NCI-H2227 (cell line): ENCODE measurements at regions not wholly inside any gene's neighbourhood (a gene's known extent, or its start where the extent isn't known, plus 50 kb on each side); places are given as distances from the start of the nearest gene placed in this dataset.

ENCODE experiments used
- DNase-seq: peaks from one replicate; lab custom pipeline; 2025; ENCODE audit not compliant: unreplicated experiment; lab: John Stamatoyannopoulos, UW

- DNase-seq, result no peak
Measured at GRCh38 chrX:5829469-5829868, 399.2 kb downstream of the NLGN4X start.

GRCh38 chrX:5829060-5829459 lies 399.6 kb downstream of the NLGN4X start:
- no peak for DNase-seq

DNA sequence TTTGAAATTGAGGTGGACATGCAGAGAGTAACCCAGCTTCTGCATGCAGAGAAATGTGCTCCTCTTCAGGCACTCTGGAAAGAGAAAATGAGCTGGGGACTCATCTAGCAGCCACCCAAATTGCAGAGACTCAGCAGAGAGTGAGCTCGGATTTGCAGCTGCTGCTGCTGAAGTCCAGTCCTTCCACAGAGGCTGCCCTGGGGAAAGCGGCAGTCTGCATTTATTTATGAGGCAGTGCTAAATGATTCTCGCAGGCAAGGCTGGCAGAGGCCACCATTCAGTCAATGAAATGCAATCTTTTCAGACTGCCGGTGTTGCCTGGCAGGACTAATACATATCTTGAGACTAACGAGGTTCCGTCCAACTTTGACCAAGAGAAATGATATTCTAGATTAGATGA lies 404.8 kb downstream of the NLGN4X start:
- no peak for DNase-seq

DNA sequence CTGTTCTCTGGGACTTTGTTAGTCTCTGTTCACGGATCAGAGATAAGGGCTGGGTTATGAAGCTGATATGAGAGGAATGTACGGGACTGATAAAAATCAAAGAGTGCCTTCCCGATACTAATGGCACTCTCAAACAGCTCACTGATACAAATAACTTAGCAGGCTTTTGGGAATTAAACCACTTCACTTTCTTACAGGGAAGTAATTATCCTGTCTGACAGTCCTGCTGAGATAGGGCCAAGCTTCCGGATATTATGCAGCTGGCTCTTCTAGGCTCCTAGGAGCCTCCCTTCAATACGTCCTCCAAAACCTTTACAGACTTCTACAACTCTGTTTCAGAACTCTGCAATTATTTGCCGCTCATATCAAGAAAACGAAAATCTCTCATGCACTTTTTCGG lies 418.0 kb downstream of the NLGN4X start:
- DNase-seq, result no peak

DNA sequence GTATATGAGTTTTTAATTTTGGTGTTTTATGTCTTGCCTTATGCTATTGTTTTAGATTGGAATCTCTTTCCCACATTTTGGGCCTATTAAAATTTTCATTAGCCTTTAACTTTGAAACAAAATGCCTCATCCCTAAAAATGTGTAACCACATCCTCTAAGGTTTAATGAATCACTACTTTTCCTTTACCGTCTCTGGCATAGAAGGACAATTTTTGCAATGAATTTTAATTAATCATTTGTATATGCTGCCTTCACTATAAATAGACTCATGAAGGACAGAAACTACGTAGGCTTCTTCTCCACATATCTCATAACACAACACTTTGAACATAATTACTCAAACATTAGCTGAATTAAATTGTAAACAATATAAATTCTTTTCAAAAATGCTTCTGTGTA lies 421.5 kb downstream of the NLGN4X start:
- DNase-seq, result no peak

GRCh38 chrX:5802391-5802790 lies 426.3 kb downstream of the NLGN4X start:
- DNase-seq, result no peak

DNA sequence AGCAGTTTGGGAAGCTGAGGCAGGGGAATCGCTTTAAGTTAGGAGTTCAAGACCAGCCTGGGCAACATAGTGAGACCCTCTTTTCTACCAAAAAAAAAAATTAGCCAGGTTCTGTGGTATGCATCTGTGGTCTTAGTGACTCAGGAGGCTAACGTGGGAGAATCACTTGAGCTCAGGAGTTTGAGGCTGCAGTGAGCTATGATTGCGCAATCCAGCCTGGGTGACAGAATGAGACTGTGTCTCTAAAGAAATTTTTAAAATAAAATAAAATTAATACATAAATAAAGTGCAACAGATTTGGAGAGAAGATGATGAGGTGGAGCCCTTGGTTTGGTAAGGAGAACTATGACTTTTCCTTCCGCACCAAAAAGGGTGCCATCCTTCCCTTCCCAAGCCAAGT lies 436.9 kb downstream of the NLGN4X start:
- DNase-seq, result no peak

DNA sequence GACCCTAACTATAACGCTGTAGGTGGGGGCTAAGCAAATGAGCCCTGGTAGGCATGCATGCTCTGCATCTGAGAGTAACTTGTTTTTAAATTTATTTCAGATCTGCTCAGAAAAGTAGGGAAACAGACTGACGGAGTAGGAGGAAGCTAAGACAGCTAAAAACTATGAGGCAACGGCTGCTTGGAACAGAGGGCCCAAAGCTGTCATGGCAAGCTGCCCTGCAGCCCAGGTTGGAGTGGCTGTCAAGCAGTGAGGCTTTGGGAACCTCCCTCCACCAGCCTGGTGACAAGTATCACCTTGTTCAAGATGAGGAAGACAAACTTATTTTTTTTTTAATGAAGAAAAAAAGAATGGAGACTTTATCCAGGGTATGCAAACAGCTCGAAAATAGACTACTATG lies 439.8 kb downstream of the NLGN4X start:
- no peak for DNase-seq

DNA sequence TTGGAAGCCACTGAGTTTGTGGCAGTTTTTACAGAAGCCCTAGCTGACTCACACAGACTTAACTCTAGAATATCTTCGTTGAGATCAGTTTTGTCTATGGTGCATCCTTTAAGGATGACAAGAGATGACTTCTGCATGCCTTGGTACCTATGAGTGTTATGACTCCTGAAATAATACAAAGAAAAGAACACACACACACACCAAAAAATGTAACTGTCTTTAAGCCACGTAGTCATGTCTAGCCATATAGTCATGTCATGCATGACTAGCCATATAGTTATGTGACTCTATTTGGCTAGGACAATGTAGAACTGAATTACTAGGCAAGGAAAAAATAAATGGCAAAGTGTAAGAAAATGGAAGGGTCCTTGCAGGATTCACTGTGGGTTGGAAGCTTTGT lies 447.8 kb downstream of the NLGN4X start:
- no peak for DNase-seq

GRCh38 chrX:5775846-5776430 lies 452.7 kb downstream of the NLGN4X start:
- DNase-seq, result no peak

DNA sequence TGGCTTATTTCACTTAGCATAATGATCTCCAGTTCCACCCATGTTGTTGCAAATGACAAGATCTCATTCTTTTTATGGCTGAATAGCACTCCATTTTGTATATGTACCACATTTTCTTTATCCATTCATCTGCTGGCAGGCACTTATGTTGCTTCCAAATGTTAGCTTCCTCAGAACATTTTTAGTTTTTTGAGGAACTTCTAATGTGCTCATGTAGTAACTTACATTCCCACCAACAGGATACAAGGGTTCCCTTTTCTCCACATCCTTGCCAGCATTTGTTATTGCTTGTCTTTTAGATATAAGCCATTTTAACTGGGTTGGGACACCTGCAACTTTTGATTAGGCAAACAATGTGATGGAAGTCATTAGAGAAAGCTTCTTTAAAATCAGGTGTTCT lies 454.2 kb downstream of the NLGN4X start:
- no peak for DNase-seq

DNA sequence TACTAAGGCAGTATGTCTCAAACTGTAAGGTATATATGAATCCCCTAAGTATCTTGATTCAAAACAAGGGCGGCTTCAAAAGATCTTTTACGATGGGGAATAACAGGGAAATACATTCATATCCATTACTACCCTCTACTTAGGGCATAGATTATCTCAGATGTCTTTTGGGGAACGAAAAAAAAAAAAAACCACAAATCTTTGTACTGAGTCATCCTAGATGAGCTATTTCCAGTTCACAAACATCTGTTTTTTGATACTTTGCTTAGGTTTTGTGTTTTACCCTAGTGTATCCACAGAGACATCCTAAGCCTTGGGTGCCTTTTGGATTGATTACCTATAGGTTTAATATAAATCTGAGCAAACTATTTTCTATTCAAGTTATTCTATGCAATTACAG lies 457.2 kb downstream of the NLGN4X start:
- DNase-seq, result no peak

DNA sequence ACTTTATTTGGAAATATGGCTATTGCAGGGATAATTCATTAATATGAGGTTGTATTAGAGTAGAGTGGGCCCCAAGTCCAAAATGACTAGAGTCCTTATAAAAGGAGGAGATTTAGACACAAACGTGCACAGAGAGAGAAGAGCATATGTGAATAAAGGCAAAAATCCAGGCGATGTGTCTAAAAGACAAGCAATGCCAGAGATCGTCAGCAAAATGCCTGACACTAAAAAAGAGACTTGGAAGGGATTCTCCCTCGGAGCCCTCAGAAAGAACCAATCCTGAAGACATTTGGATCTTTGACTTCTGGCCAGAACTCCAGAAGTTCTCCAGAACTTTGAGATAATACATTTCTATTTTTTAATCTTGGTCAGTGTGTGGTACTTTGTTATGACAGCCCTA lies 472.1 kb downstream of the NLGN4X start:
- no peak for DNase-seq

DNA sequence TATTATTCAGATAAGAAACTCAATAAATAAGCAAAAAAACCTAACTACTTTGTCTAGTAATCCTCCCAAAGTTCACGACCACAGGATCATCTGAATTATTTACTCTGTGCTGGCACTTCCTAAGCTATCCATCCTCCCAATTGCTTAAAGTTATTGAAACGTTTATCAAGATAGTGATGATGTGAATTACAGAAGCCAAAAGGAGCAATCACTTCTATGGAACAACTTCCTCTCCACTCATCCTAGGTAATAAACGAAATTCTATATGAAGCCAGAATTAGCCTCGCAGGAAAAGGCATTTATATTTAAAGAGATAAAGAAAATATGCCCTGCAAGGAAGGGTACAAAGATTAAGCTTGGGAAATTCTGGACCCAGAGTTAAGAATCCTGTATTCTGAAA lies 475.4 kb downstream of the NLGN4X start:
- DNase-seq, result no peak

DNA sequence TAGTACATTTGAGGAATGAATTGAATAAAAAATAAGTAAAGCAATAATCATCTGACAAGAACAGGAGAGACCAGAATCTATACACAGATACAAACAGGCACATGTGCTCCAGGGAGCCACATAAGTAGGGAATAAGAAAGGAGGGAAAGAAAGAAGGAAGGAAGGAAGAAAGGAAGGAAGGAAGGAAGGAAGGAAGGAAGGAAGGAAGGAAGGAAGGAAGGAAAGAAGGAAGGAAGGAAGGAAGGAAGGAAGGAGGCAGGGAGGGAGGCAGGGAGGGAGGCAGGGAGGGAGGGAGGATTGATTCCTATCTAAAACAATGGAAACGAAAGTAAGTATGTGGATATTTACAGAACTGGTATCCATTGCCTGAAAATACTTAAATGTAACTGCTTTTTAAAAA lies 475.8 kb downstream of the NLGN4X start:
- DNase-seq, result no peak

DNA sequence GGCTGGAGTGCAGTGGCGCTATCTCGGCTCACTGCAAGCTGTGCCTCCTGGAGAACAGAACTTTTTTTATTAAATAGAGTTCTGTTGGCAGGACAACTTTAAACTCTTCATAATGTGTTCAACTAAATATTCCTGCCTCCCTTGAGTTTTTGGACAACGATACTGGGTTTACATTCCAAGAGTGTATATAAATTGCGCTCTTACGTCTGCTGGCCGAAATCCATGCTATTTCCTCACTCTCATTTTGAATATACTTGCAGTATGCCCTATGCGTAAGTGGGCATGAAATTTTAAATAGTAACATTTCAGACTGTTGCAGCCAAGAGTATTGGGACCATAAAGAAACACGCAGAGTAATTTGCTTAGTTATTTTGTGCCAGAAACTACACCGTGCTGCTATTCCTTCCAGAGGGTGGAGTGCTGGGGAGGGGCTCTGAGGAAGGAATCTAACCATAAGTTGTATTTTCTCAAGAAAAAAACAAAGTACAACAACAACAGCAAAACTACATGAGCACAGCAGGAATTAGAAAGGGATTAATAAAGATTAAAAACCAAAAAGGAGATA lies 480.0 kb downstream of the NLGN4X start:
- no peak for DNase-seq

GRCh38 chrX:5746231-5746630 lies 482.4 kb downstream of the NLGN4X start:
- DNase-seq, result no peak

GRCh38 chrX:5733501-5733900 lies 495.2 kb downstream of the NLGN4X start:
- DNase-seq, result no peak

DNA sequence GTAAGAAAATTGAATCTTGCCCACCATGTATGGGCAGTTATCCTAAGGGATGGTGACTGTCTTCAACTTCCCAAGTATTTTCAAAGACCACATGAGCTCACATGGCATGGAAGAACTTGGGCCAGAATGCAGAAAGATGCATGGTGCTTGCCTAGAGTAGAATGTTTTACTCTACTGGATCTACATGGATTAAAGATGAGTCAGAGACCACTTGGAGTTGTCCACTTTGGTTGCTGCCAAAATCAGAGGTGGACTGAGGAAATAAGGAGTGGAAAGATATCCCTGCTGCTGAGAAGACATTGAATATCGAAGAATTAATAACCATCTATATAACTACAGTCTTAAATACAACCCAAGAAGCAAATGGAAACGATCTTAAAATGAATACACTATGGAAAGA lies 498.1 kb downstream of the NLGN4X start:
- DNase-seq, result no peak

GRCh38 chrX:5726224-5726623 lies 502.4 kb downstream of the NLGN4X start:
- DNase-seq, result no peak

DNA sequence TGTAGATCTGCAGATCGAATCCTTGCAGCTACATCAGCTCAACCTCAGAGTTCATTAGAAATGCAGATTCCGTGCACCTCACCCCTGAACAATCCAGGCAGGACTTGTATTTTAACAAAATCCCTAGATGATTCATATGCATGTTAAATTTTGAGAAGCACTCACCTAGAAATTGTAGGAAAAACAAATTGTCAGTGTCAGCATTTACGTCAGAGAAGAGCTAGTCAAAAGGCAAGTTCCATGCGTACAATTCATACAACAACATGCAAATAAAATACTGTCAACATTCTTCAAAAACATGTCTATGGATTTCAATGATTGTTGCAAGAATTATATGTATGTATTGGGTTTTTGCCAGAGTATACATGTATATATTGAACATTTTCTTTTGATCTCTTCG lies 504.5 kb downstream of the NLGN4X start:
- DNase-seq, result no peak

DNA sequence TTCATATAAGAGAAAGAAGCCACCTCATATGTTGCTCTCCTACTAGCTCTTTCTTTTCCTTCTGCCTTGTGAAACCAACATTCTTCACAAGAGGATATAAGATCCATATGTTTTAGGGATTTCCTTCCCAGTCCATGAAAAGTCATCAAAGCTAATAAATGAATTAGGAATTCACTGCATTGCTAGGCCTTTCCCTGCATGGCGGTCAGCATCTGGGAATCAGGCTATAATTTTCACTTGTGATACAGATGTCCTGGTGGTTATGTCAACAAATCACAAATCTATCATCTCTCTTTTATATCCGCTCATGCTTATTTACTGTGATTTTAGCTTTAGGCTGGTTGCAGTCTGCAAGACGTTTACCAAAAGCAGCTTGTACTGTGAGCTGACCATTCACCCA lies 510.0 kb downstream of the NLGN4X start:
- no peak for DNase-seq

DNA sequence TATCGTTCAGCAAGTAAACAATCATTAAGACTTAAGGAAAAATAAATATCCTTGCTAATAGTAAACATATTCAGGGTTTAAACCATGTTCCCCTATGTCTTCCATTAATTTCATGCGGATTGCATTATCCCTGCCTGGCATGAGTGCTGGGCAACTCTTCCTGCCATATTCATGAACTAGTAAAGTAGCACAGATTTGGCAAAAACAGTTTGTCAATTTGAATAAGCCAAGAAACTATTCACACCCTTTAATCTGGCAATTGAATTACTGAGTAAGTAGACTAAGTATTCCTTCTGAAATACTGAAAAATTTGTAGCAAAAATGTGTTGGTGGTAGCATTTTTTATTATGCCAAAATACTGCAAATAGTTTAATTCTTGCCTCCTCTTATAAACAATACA lies 512.0 kb downstream of the NLGN4X start:
- DNase-seq, result no peak

GRCh38 chrX:5708251-5708650 lies 520.4 kb downstream of the NLGN4X start:
- no peak for DNase-seq
